ENCODE measurements at regions not wholly inside any gene's neighbourhood (a gene's known extent, or its start where the extent isn't known, plus 50 kb on each side); places are given as distances from the start of the nearest gene placed in this dataset.

- Mint-ChIP-seq H3K27me3 (ENCODE audit: low read depth, poor library complexity) (peaks cover 7% of the 10 kb centered on the region), H3K9me3 (peaks cover 22% of the 10 kb centered on the region), H3K27ac (no peak overlapping the region), H3K4me3 (no peak overlapping the region), H3K36me3 (ENCODE audit: low read depth) (peaks cover 13% of the 10 kb centered on the region), H3K4me1 (peaks cover 30% of the 10 kb centered on the region)
- DNase-seq = no peak
- TF ChIP-seq, protein P1, sequence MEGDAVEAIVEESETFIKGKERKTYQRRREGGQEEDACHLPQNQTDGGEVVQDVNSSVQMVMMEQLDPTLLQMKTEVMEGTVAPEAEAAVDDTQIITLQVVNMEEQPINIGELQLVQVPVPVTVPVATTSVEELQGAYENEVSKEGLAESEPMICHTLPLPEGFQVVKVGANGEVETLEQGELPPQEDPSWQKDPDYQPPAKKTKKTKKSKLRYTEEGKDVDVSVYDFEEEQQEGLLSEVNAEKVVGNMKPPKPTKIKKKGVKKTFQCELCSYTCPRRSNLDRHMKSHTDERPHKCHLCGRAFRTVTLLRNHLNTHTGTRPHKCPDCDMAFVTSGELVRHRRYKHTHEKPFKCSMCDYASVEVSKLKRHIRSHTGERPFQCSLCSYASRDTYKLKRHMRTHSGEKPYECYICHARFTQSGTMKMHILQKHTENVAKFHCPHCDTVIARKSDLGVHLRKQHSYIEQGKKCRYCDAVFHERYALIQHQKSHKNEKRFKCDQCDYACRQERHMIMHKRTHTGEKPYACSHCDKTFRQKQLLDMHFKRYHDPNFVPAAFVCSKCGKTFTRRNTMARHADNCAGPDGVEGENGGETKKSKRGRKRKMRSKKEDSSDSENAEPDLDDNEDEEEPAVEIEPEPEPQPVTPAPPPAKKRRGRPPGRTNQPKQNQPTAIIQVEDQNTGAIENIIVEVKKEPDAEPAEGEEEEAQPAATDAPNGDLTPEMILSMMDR (IDR thresholded peaks at IDR 0.05) = no peak
These were observed 82.3 kb downstream of the ARL4C start for GRCh38 chr2:234414596-234414995.

DNA sequence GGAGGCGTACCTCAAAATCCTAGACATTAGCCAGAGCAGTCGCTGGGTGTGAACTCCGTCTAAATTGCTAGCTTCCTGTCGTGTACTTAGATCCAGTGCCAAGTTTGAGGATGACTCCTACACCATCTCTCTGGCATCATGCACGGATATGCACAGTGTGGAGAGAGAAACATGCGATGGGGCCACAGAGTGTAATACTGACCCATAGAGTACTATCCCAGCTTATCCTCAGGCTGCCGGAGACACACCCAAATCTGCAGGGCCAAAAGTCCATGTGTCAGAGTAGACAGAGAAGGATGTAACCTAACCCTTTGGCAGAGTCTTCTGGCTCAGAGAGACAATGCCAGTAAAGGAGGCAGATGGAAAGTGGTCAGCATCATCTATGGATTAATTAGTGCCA is 84.2 kb downstream of the ARL4C start:
- TF ChIP-seq, protein P1 (IDR thresholded peaks at IDR 0.05) = no peak
- Mint-ChIP-seq H3K27ac (no peak overlapping the region), H3K36me3 (ENCODE audit: low read depth) (peaks cover 5% of the 10 kb centered on the region), H3K9me3 (peaks cover 11% of the 10 kb centered on the region), H3K4me1 (peaks cover 30% of the 10 kb centered on the region), H3K4me3 (no peak overlapping the region), H3K27me3 (ENCODE audit: low read depth, poor library complexity) (peaks cover 8% of the 10 kb centered on the region)
- DNase-seq = no peak

DNA sequence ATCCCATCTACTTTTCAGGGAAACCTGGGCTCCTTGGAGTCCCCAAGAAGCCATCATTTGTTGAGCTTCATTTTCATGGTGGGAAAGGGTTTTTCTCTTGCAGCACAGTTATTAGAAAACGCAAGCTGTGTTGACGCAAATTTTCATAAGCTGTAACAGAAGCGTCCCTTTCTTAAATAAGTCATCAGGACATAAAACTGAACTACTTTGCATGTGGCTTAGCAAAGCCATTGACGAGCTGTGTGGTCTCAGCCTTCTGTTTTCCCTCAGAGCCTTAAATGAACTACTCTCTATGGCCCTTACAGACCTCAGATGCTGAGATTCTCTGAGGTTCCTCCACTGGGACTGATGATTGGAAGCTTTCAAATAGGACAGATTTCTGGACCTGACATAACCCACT is 85.1 kb downstream of the ARL4C start:
- Mint-ChIP-seq H3K4me3 (no peak overlapping the region), H3K36me3 (ENCODE audit: low read depth) (no peaks in the 10 kb centered on the region), H3K27me3 (ENCODE audit: low read depth, poor library complexity) (peaks cover 8% of the 10 kb centered on the region), H3K27ac (no peak overlapping the region), H3K4me1 (peaks cover 30% of the 10 kb centered on the region), H3K9me3 (peaks cover 2% of the 10 kb centered on the region)
- TF ChIP-seq, protein P1 (IDR thresholded peaks at IDR 0.05) = no peak
- no peak for DNase-seq

GRCh38 chr2:234410526-234410925 is 86.4 kb downstream of the ARL4C start:
- Mint-ChIP-seq H3K4me3 (no peak overlapping the region), H3K27ac (peak overlapping the region; percentile 90), H3K9me3 (no peaks in the 10 kb centered on the region), H3K4me1 (peaks cover 30% of the 10 kb centered on the region), H3K36me3 (ENCODE audit: low read depth) (no peaks in the 10 kb centered on the region), H3K27me3 (ENCODE audit: low read depth, poor library complexity) (peaks cover 8% of the 10 kb centered on the region)
- DNase-seq = peak; percentile 18
- TF ChIP-seq, protein P1 (IDR thresholded peaks at IDR 0.05) = no peak

DNA sequence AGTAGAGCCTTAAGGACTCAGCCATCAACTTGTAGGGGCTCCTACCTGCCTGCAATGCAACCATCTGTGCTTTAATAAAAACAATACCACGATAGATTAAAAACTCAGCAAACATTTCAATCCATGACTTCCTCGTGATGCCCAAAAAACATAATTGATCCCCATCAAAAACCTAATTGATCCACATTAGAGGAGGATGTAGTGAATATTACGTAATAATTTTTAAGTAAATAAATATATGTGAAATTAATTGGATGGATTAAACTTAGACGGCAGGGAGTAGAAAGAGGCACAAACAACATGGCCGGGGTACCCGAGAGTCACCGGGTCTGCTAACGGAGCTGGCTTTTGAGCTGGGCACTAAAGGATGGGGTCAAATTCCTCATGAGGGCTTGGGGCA is 87.3 kb downstream of the ARL4C start:
- no peak for DNase-seq
- TF ChIP-seq, protein P1 (IDR thresholded peaks at IDR 0.05) = no peak
- H3K27me3 Mint-ChIP-seq (ENCODE audit: low read depth, poor library complexity) = peaks cover 8% of the 10 kb centered on the region

DNA sequence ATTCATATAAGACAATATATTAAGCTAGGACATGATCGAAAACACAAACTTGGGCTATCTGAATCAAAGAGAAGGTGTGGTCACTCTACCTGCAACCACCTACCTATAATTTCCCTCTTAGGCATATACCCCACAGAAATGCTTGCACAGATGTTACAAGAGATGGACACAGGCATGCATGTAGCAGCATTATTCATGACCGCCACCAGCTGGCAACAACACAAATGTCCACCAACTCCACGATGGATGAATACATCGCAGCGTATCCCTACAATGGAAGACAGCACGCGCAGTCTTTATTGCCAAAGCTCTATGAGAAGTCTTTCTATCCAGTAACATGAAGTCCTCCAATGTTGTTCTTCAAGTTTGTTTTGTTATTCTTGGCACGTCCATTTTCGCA is 90.8 kb downstream of the ARL4C start:
- no peak for DNase-seq
- peaks cover 23% of the 10 kb centered on the region for H3K4me1 Mint-ChIP-seq
- no peaks in the 10 kb centered on the region for H3K36me3 Mint-ChIP-seq (ENCODE audit: low read depth)
- no peak overlapping the region for H3K4me3 Mint-ChIP-seq
- H3K27me3 Mint-ChIP-seq (ENCODE audit: low read depth, poor library complexity) = peaks cover 5% of the 10 kb centered on the region
- no peak overlapping the region for H3K27ac Mint-ChIP-seq
- H3K9me3 Mint-ChIP-seq = no peaks in the 10 kb centered on the region
- TF ChIP-seq, protein P1 (IDR thresholded peaks at IDR 0.05) = no peak

More for the DNA sequence above, 87.3 kb downstream of the ARL4C start:
- H3K36me3 Mint-ChIP-seq (ENCODE audit: low read depth) = no peaks in the 10 kb centered on the region
- peaks cover 35% of the 10 kb centered on the region for H3K4me1 Mint-ChIP-seq
- no peak overlapping the region for H3K4me3 Mint-ChIP-seq
- no peaks in the 10 kb centered on the region for H3K9me3 Mint-ChIP-seq
- H3K27ac Mint-ChIP-seq = peak overlapping the region; percentile 90

Measured in nephron progenitor cell (in vitro differentiated cells).